ENCODE measurements at regions not wholly inside any gene's neighbourhood (a gene's known extent, or its start where the extent isn't known, plus 50 kb on each side); places are given as distances from the start of the nearest gene placed in this dataset.

- TF ChIP-seq FOS (IDR thresholded peaks at IDR 0.05; ENCODE audit: low read depth, low read length) (no peak), POLR2A (IDR thresholded peaks at IDR 0.05; ENCODE audit: low read depth, low read length) (no peak), MAZ (IDR thresholded peaks at IDR 0.05; ENCODE audit: borderline replicate concordance, low read depth, low read length) (no peak), CEBPB (IDR thresholded peaks at IDR 0.05; ENCODE audit: low read depth, low read length) (no peak), RAD21 (IDR thresholded peaks at IDR 0.05; ENCODE audit: low read length) (no peak), CTCF (conservative IDR thresholded peaks at IDR 0.05; ENCODE audit: low read depth, low read length) (no peak), MAFK (IDR thresholded peaks at IDR 0.05; ENCODE audit: low read depth, low read length) (no peak), USF2 (IDR thresholded peaks at IDR 0.05; ENCODE audit: low read depth, low read length) (no peak)
These were observed 246.2 kb downstream of the MAN2A1 start for GRCh38 chr5:109935833-109936490.

All from IMR-90 (cell line).